ENCODE measurements at regions not wholly inside any gene's neighbourhood (a gene's known extent, or its start where the extent isn't known, plus 50 kb on each side); places are given as distances from the start of the nearest gene placed in this dataset.

DNA sequence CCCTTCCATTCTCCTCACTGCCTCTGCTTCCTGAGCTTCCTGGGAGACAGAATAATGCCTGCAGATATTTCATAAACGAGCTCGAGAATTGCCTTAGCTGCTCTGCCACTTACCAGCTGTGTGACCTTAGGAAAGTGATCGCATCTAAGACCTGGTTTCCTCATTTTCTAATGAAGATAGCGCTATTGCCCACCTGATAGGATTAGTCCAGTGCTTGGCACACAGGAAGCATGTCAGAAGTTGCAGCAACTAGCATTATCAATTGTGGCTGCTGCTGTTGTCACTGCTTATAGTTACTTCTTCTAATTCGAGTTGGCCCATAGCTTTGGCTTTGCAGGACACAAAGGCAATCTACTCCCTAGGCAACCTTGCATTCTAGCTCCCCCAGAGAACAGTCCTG, 305.5 kb upstream of the SGK1 start:
- H3K27me3 ChIP-seq (replicated peaks in 1 of 4; ENCODE audit: control insufficient read depth in 3 of 4, extremely low read depth in 1 of 4, insufficient read depth in 3 of 4, low read length in 3 of 4): no peaks in the 10 kb centered on the region
- H3K36me3 ChIP-seq (ENCODE audit: control insufficient read depth in 2 of 4, insufficient read depth in 4 of 4, low read length in 3 of 4): no peaks in the 10 kb centered on the region
- no peak overlapping the region for H4K8ac ChIP-seq (ENCODE audit: extremely low read depth, insufficient read depth, low read length)
- no peaks in the 10 kb centered on the region; a peak in 1 of 7 replicates for H3K4me1 ChIP-seq (replicated peaks in 1 of 4; ENCODE audit: control insufficient read depth in 3 of 4, insufficient read depth in 4 of 4, low read length in 3 of 4)
- H3K79me2 ChIP-seq (ENCODE audit: control insufficient read depth in 1 of 2, insufficient read depth in 2 of 2, low read length in 2 of 2): no peaks in the 10 kb centered on the region
- no peak overlapping the region for H3K23ac ChIP-seq (ENCODE audit: insufficient read length)
- no peak overlapping the region for H2AK5ac ChIP-seq (ENCODE audit: low read depth, low read length)
- DNase-seq (ENCODE audit: low read depth in 1 of 2, low spot score in 2 of 2) (no peak), FAIRE-seq (no peak)
- H3K9me3 ChIP-seq (ENCODE audit: insufficient read depth in 2 of 2, low read depth in 1 of 2, low read length in 1 of 2): no peaks in the 10 kb centered on the region
- H2AFZ ChIP-seq (ENCODE audit: low read length): no peak overlapping the region
- H3K4me2 ChIP-seq (ENCODE audit: insufficient read depth in 1 of 2, low read depth in 2 of 2, low read length in 2 of 2): no peak overlapping the region
- H2BK12ac ChIP-seq (ENCODE audit: low read depth, low read length): no peak overlapping the region
- no peak overlapping the region for H2BK15ac ChIP-seq (ENCODE audit: low read length)
- no peak overlapping the region for H4K5ac ChIP-seq (ENCODE audit: insufficient read length, low read depth, low read length)
- H3K56ac ChIP-seq (replicated peaks; ENCODE audit: insufficient read length, low read depth, low read length): no peak overlapping the region
- H3K14ac ChIP-seq (ENCODE audit: insufficient read length): no peak overlapping the region
- no peak overlapping the region for H2BK20ac ChIP-seq (ENCODE audit: low read length)
- no peak overlapping the region for H4K91ac ChIP-seq (replicated peaks; ENCODE audit: insufficient read length, low read length)
- H3K18ac ChIP-seq (ENCODE audit: extremely low read depth, low read length): no peak overlapping the region
- H3K4me3 ChIP-seq (ENCODE audit: extremely low read depth in 1 of 4, insufficient read depth in 2 of 4, low read depth in 3 of 4, low read length in 4 of 4): no peak overlapping the region
- no peak overlapping the region for H3K27ac ChIP-seq (ENCODE audit: low read depth, low read length)
- H2BK120ac ChIP-seq (replicated peaks; ENCODE audit: low read depth, low read length): no peak overlapping the region
- no peak overlapping the region for H3K9ac ChIP-seq (replicated peaks in 1 of 4; ENCODE audit: extremely low read depth in 1 of 4, low read depth in 3 of 4, low read length in 3 of 4)
- no peak overlapping the region for H3K4ac ChIP-seq (replicated peaks; ENCODE audit: insufficient read length, low read depth, low read length)
- ChIA-PET CTCF (ENCODE audit: partially characterized antibody) (interaction anchor here (0.6 to 5.5 kb wide), 13 partner anchors 12 to 500 kb away, joined by 3 to 34 read pairs (median 4); no protein-coding TSS in a partner anchor), POLR2A (ENCODE audit: partially characterized antibody) (no interaction called here)
- WGBS, 2 experiments (ENCODE audit: extremely low coverage in 1 of 2, insufficient coverage in 1 of 2, insufficient read length in 1 of 2, insufficient replicate concordance in 2 of 2, low coverage in 1 of 2, low lambda C conversion rate in 2 of 2, missing lambda C conversion rate in 1 of 2): 88% methylated on average over 5 of the region's 5 CpGs; no CpG with 5 or more reads in 1 of the 2 experiments
- no peaks in the 10 kb centered on the region for H3K79me1 ChIP-seq (ENCODE audit: low read depth, low read length)
- no peak overlapping the region for H2BK5ac ChIP-seq (ENCODE audit: low read depth, low read length)
- no peaks in the 10 kb centered on the region for H3K23me2 ChIP-seq (ENCODE audit: low read depth, low read length)
- H4K20me1 ChIP-seq (replicated peaks in 1 of 2; ENCODE audit: control insufficient read depth in 1 of 2, insufficient read depth in 2 of 2, low read length in 2 of 2): no peaks in the 10 kb centered on the region
- TF ChIP-seq CHD2 (IDR thresholded peaks at IDR 0.05; ENCODE audit: low read length) (no peak), POU5F1 (IDR thresholded peaks at IDR 0.05; ENCODE audit: low read depth, low read length) (no peak), ASH2L (IDR thresholded peaks at IDR 0.05; ENCODE audit: low read length) (no peak), SP2 (IDR thresholded peaks at IDR 0.05; ENCODE audit: low read length) (no peak)
